Neutrophil (primary cell): ENCODE measurements at regions not wholly inside any gene's neighbourhood (a gene's known extent, or its start where the extent isn't known, plus 50 kb on each side); places are given as distances from the start of the nearest gene placed in this dataset.

Source experiments
- H3K27ac ChIP-seq: fragments of 200-600 bp; sonication (generic); 2 replicates; pipeline ENCODE4 v1.5.1; 2016; ENCODE audit warnings: mild to moderate bottlenecking, moderate library complexity
- H3K27me3 ChIP-seq: fragments of 200-600 bp; sonication (generic); 2 replicates; pipeline ENCODE4 v1.6.0; 2016; ENCODE audit warnings: mild to moderate bottlenecking
- H3K36me3 ChIP-seq: fragments of 200-600 bp; sonication (generic); 2 replicates; pipeline ENCODE4 v1.5.1; 2017
- H3K4me1 ChIP-seq, 2 experiments: fragments of 200-600 bp in 1 of 2; sonication (generic) in 1 of 2; 1 replicate in 1 of 2; 2 replicates in 1 of 2; pipeline versions ENCODE4 v1.5.1 to v1.6.1; 2013 to 2016; ENCODE audit warnings: low read depth in 1 of 2, low read length in 1 of 2, mild to moderate bottlenecking in 1 of 2, moderate library complexity in 1 of 2; ENCODE audit not compliant: control insufficient read depth in 1 of 2, insufficient read depth in 1 of 2
- H3K4me3 ChIP-seq, 2 experiments: fragments of 200-600 bp in 1 of 2; sonication (generic) in 1 of 2; 1 replicate in 1 of 2; 2 replicates in 1 of 2; pipeline ENCODE4 v1.5.1; 2013 to 2016; ENCODE audit warnings: low read depth in 1 of 2, low read length in 1 of 2, mild to moderate bottlenecking in 1 of 2, moderate library complexity in 1 of 2
- H3K9me3 ChIP-seq: fragments of 200-600 bp; sonication (generic); 2 replicates; pipeline ENCODE4 v1.5.1; 2016
- TF ChIP-seq, protein P1 (sequence below): fragments of 200-600 bp; sonication (generic); IDR thresholded peaks from 2 replicates; pipeline ENCODE4 v1.5.1; 2016; ENCODE audit warnings: antibody characterized with exemption

DNA sequence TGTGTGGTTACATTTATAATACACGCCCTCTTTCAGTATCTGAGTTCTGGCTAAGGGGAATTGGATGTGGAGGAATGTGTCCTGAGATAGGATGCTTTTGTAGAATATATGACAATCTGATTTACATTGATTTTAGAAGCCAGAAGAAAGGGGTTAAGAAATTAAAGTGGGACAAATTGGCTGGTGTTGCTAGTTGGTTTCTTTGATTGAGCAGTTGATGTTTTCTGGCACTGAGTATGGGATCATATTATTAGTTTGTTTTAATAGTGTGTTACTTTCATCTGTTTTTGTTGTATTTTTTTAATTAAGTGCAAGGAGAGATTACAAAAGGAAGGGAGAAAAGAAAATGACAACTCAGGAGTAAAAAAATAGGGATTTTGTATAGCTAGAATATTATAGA is 1634.7 kb upstream of the B3GALT2 start:
- Histone ChIP-seq H3K36me3 (no peaks in the 10 kb centered on the region), H3K4me3 (no peak overlapping the region), H3K27me3 (no peaks in the 10 kb centered on the region), H3K27ac (no peak overlapping the region), H3K9me3 (no peaks in the 10 kb centered on the region), H3K4me1 (no peaks in the 10 kb centered on the region)
- TF ChIP-seq, protein P1, sequence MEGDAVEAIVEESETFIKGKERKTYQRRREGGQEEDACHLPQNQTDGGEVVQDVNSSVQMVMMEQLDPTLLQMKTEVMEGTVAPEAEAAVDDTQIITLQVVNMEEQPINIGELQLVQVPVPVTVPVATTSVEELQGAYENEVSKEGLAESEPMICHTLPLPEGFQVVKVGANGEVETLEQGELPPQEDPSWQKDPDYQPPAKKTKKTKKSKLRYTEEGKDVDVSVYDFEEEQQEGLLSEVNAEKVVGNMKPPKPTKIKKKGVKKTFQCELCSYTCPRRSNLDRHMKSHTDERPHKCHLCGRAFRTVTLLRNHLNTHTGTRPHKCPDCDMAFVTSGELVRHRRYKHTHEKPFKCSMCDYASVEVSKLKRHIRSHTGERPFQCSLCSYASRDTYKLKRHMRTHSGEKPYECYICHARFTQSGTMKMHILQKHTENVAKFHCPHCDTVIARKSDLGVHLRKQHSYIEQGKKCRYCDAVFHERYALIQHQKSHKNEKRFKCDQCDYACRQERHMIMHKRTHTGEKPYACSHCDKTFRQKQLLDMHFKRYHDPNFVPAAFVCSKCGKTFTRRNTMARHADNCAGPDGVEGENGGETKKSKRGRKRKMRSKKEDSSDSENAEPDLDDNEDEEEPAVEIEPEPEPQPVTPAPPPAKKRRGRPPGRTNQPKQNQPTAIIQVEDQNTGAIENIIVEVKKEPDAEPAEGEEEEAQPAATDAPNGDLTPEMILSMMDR, result no peak

GRCh38 chr1:194818674-194819073 is 1632.3 kb upstream of the B3GALT2 start:
- TF ChIP-seq, protein P1, result no peak
- no peak overlapping the region for H3K27ac ChIP-seq

GRCh38 chr1:194816859-194817258 is 1630.4 kb upstream of the B3GALT2 start:
- H3K4me3 ChIP-seq, result no peak overlapping the region
- H3K4me1 ChIP-seq, result no peaks in the 10 kb centered on the region
- H3K9me3 ChIP-seq, result no peaks in the 10 kb centered on the region
- TF ChIP-seq, protein P1, result no peak
- H3K27me3 ChIP-seq, result no peaks in the 10 kb centered on the region
- H3K36me3 ChIP-seq, result no peaks in the 10 kb centered on the region
- H3K27ac ChIP-seq, result no peak overlapping the region

More at GRCh38 chr1:194818674-194819073, 1632.3 kb upstream of the B3GALT2 start:
- no peak overlapping the region for H3K4me3 ChIP-seq
- no peaks in the 10 kb centered on the region for H3K36me3 ChIP-seq
- H3K27me3 ChIP-seq, result no peaks in the 10 kb centered on the region
- H3K4me1 ChIP-seq, result no peaks in the 10 kb centered on the region
- H3K9me3 ChIP-seq, result no peaks in the 10 kb centered on the region

GRCh38 chr1:194813096-194813495 is 1626.7 kb upstream of the B3GALT2 start:
- Histone ChIP-seq H3K4me3 (no peak overlapping the region), H3K4me1 (no peaks in the 10 kb centered on the region), H3K27ac (no peak overlapping the region), H3K36me3 (no peaks in the 10 kb centered on the region), H3K27me3 (no peaks in the 10 kb centered on the region), H3K9me3 (no peaks in the 10 kb centered on the region)
- TF ChIP-seq, protein P1, result no peak

DNA sequence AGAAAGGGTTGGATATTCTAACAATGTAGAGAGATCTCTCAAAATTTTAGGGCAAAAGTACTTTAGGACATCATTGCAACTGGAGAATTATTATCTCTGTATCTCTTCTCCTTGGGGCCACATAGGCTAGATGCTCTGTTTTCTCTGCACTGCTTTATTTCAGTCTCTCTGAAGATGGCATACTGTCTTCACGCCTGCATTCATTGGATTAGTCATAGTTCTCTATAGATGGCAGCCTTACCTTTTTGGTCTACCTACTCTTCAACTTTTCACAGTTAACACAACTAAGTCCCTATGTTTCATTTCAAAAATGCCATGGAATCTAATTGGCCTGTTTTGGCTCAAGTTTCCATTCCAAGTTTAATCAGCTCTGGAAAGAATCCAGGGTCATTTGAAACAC is 1623.3 kb upstream of the B3GALT2 start:
- H3K9me3 ChIP-seq, result no peaks in the 10 kb centered on the region
- H3K36me3 ChIP-seq, result no peaks in the 10 kb centered on the region
- no peak overlapping the region for H3K27ac ChIP-seq

More for the DNA sequence above, 1623.3 kb upstream of the B3GALT2 start:
- no peak overlapping the region for H3K4me3 ChIP-seq
- no peaks in the 10 kb centered on the region for H3K27me3 ChIP-seq
- no peaks in the 10 kb centered on the region for H3K4me1 ChIP-seq
- TF ChIP-seq, protein P1, result no peak
